ENCODE measurements at regions not wholly inside any gene's neighbourhood (a gene's known extent, or its start where the extent isn't known, plus 50 kb on each side); places are given as distances from the start of the nearest gene placed in this dataset.

DNA sequence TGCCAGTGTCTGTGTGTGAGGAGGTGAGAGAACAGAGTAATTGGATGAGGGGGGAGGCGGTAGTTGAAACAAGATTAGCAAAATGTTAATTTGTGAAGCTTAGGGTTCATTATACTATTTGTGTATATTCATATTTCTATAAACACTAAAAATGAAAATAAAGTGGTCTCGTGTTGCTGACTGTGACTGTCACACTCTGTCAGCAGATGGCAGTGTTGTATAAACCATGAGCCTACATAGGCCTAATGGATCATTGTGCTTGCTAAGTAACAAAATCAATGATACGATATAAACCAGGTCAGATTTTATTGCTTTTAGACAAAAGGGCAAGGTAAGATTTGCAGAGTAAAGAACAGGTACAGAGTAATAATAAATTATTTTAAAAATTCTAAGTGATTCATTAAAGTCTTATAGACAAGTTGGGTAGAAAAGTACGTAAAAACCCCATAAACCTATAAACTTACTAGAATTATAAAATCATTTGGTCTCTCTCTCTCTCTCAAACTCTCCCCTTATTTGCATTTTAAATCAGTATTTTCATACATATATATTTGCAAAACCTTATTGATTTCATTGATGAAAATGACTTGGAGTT is 182.7 kb downstream of the RPIA start:
- no peaks in the 10 kb centered on the region for H3F3A ChIP-seq (ENCODE audit: low read length, unreplicated experiment)
- DNase-seq (peak; percentile 76), ATAC-seq (peak; percentile 85)
- no peak overlapping the region for H3K27ac ChIP-seq (ENCODE audit: low read length)
- intact Hi-C loops (cut with micrococcal nuclease): loop anchor here (2.0 kb wide), 1 partner anchor 133 kb away; no protein-coding TSS in a partner anchor
- ChIA-PET CTCF (no interaction called here), POLR2A (ENCODE audit: unreplicated experiment) (no interaction called here)
- H3K9ac ChIP-seq (ENCODE audit: low read length): no peak overlapping the region
- no peaks in the 10 kb centered on the region for H3K4me1 ChIP-seq (ENCODE audit: insufficient read depth, low read length)
- no peaks in the 10 kb centered on the region for H3K9me3 ChIP-seq (ENCODE audit: low read length)
- H3K9me2 ChIP-seq (replicated peaks; ENCODE audit: low read length): no peaks in the 10 kb centered on the region
- no peak overlapping the region for H2AFZ ChIP-seq (ENCODE audit: low read length)
- H3K36me3 ChIP-seq (ENCODE audit: low read depth, low read length): no peaks in the 10 kb centered on the region
- TF ChIP-seq, protein P1, sequence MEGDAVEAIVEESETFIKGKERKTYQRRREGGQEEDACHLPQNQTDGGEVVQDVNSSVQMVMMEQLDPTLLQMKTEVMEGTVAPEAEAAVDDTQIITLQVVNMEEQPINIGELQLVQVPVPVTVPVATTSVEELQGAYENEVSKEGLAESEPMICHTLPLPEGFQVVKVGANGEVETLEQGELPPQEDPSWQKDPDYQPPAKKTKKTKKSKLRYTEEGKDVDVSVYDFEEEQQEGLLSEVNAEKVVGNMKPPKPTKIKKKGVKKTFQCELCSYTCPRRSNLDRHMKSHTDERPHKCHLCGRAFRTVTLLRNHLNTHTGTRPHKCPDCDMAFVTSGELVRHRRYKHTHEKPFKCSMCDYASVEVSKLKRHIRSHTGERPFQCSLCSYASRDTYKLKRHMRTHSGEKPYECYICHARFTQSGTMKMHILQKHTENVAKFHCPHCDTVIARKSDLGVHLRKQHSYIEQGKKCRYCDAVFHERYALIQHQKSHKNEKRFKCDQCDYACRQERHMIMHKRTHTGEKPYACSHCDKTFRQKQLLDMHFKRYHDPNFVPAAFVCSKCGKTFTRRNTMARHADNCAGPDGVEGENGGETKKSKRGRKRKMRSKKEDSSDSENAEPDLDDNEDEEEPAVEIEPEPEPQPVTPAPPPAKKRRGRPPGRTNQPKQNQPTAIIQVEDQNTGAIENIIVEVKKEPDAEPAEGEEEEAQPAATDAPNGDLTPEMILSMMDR (conservative IDR thresholded peaks at IDR 0.05; ENCODE audit: low read depth, low read length): peak; percentile 90
- no peak for TF ChIP-seq EZH2phosphoT487 (IDR thresholded peaks at IDR 0.05; ENCODE audit: borderline replicate concordance, low read length)
- BruUV-seq (replicated peaks): no TSS peak
- no peak overlapping the region for H3K4me3 ChIP-seq (ENCODE audit: low read length)
- H3K4me2 ChIP-seq (ENCODE audit: low read length): no peak overlapping the region
- H3K79me2 ChIP-seq (ENCODE audit: low read length): no peaks in the 10 kb centered on the region
- H4K20me1 ChIP-seq (ENCODE audit: low read length): no peaks in the 10 kb centered on the region
- H3K27me3 ChIP-seq (ENCODE audit: low read length): peaks cover 59% of the 10 kb centered on the region

- H2AFZ ChIP-seq (ENCODE audit: low read length): no peak overlapping the region
- TF ChIP-seq, protein P1 (conservative IDR thresholded peaks at IDR 0.05; ENCODE audit: low read depth, low read length): no peak
- TF ChIP-seq EZH2phosphoT487 (IDR thresholded peaks at IDR 0.05; ENCODE audit: borderline replicate concordance, low read length) (no peak), EZH2 (IDR thresholded peaks at IDR 0.05; ENCODE audit: low read length, unreplicated experiment) (no peak)
- H3K27ac ChIP-seq (ENCODE audit: low read length): no peak overlapping the region
- H3F3A ChIP-seq (ENCODE audit: low read length, unreplicated experiment): no peaks in the 10 kb centered on the region
- ATAC-seq: no peak
- no peaks in the 10 kb centered on the region for H3K36me3 ChIP-seq (ENCODE audit: low read depth, low read length)
- H3K9me2 ChIP-seq (replicated peaks; ENCODE audit: low read length): no peaks in the 10 kb centered on the region
- no peak for DNase-seq
- no peak overlapping the region for H3K4me3 ChIP-seq (ENCODE audit: low read length)
- H4K20me1 ChIP-seq (ENCODE audit: low read length): no peaks in the 10 kb centered on the region
- CTCF ChIA-PET: no interaction called here
- H3K9me3 ChIP-seq (ENCODE audit: low read length): no peaks in the 10 kb centered on the region
- no peak overlapping the region for H3K4me2 ChIP-seq (ENCODE audit: low read length)
- no TSS peak for BruUV-seq (replicated peaks)
- POLR2A ChIA-PET (ENCODE audit: unreplicated experiment): no interaction called here
- peaks cover 52% of the 10 kb centered on the region for H3K27me3 ChIP-seq (ENCODE audit: low read length)
- H3K9ac ChIP-seq (ENCODE audit: low read length): no peak overlapping the region
- no peaks in the 10 kb centered on the region for H3K4me1 ChIP-seq (ENCODE audit: insufficient read depth, low read length)
- intact Hi-C loops (cut with micrococcal nuclease): loop anchor here (1.0 to 2.0 kb wide), 2 partner anchors 44 to 135 kb away; no protein-coding TSS in a partner anchor
- H3K79me2 ChIP-seq (ENCODE audit: low read length): no peaks in the 10 kb centered on the region
Measured at GRCh38 chr2:88875736-88876135, 184.3 kb downstream of the RPIA start.

DNA sequence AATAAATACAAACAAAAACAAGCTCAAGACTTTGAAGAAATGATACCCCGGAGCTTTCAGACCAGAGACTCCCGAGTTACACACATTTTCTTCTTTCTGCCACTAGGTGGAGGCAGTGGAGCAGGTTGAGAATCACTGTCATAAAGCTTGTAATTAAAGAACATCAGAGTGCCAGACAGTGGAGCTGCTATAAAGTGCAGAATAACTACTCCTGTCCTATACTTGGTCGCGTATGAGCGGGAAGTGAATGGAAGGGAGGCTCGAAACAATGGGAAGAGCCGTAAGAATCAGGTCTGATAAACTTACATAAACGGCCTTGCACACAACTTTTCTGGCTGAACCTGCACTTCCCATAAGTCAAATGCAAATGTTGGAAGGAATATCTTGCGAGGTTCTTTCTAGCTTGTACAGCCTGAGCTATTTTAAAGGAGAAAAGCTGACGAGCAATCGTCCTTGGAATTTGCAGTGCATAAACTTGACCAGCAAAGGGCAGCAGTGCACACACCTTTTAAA is 189.0 kb downstream of the RPIA start:
- no TSS peak for BruUV-seq (replicated peaks)
- Histone ChIP-seq H3F3A (ENCODE audit: low read length, unreplicated experiment) (no peaks in the 10 kb centered on the region), H3K27me3 (ENCODE audit: low read length) (peaks cover 55% of the 10 kb centered on the region), H3K27ac (ENCODE audit: low read length) (no peak overlapping the region), H3K4me1 (ENCODE audit: insufficient read depth, low read length) (no peaks in the 10 kb centered on the region), H3K4me3 (ENCODE audit: low read length) (no peak overlapping the region), H4K20me1 (ENCODE audit: low read length) (no peaks in the 10 kb centered on the region), H3K9me2 (replicated peaks; ENCODE audit: low read length) (no peaks in the 10 kb centered on the region), H3K79me2 (ENCODE audit: low read length) (no peaks in the 10 kb centered on the region), H3K9ac (ENCODE audit: low read length) (no peak overlapping the region), H2AFZ (ENCODE audit: low read length) (no peak overlapping the region), H3K4me2 (ENCODE audit: low read length) (no peak overlapping the region), H3K36me3 (ENCODE audit: low read depth, low read length) (no peaks in the 10 kb centered on the region), H3K9me3 (ENCODE audit: low read length) (no peaks in the 10 kb centered on the region)
- ATAC-seq (peak; percentile 73), DNase-seq (peak; percentile 72)
- TF ChIP-seq EZH2phosphoT487 (IDR thresholded peaks at IDR 0.05; ENCODE audit: borderline replicate concordance, low read length): no peak
- TF ChIP-seq, protein P1 (conservative IDR thresholded peaks at IDR 0.05; ENCODE audit: low read depth, low read length): peak; percentile 88
- CTCF ChIA-PET: interaction anchor here (0.6 to 1.2 kb wide), 6 partner anchors 13 to 143 kb away, joined by 3 to 4 read pairs (median 3); no protein-coding TSS in a partner anchor
- intact Hi-C loops (cut with micrococcal nuclease): no loop called here
- POLR2A ChIA-PET (ENCODE audit: unreplicated experiment): no interaction called here
